ENCODE measurements at regions not wholly inside any gene's neighbourhood (a gene's known extent, or its start where the extent isn't known, plus 50 kb on each side); places are given as distances from the start of the nearest gene placed in this dataset.

DNA sequence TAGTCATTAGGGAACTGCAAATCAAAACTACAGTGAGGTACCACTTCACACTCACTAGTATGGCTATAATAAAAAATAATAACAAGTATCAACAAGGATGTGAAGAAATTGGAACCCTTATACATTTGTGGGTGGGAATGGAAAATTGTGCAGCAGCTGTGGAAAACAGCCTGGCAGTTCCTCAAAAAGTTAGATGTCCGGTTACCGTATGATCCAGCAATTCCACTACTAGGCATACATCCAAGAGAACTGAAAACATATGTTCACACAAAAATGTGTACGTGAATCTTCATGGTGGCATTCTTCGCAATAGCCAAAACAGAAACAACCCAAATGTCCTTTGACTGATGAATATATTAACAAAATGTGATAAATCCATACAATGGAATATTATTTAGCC is 187.9 kb upstream of the LYSMD4 start:
- Histone ChIP-seq H3K4me1 (peaks cover 4% of the 10 kb centered on the region), H3K79me2 (ENCODE audit: low read depth) (no peaks in the 10 kb centered on the region), H3K9ac (no peak overlapping the region), H3K4me2 (no peak overlapping the region), H3K4me3 (no peak overlapping the region), H3K9me3 (ENCODE audit: low read depth) (no peaks in the 10 kb centered on the region), H3K27me3 (peaks cover 51% of the 10 kb centered on the region), H3K36me3 (no peaks in the 10 kb centered on the region), H3F3A (ENCODE audit: low read depth) (peaks cover 15% of the 10 kb centered on the region), H3K27ac (no peak overlapping the region), H4K20me1 (ENCODE audit: low read depth) (no peaks in the 10 kb centered on the region), H2AFZ (replicated peaks) (no peak overlapping the region)
- TF ChIP-seq EZH2 (IDR thresholded peaks at IDR 0.05) (no peak), EZH2phosphoT487 (IDR thresholded peaks at IDR 0.05) (no peak)
- TF ChIP-seq, protein P1, sequence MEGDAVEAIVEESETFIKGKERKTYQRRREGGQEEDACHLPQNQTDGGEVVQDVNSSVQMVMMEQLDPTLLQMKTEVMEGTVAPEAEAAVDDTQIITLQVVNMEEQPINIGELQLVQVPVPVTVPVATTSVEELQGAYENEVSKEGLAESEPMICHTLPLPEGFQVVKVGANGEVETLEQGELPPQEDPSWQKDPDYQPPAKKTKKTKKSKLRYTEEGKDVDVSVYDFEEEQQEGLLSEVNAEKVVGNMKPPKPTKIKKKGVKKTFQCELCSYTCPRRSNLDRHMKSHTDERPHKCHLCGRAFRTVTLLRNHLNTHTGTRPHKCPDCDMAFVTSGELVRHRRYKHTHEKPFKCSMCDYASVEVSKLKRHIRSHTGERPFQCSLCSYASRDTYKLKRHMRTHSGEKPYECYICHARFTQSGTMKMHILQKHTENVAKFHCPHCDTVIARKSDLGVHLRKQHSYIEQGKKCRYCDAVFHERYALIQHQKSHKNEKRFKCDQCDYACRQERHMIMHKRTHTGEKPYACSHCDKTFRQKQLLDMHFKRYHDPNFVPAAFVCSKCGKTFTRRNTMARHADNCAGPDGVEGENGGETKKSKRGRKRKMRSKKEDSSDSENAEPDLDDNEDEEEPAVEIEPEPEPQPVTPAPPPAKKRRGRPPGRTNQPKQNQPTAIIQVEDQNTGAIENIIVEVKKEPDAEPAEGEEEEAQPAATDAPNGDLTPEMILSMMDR (IDR thresholded peaks at IDR 0.05): no peak
- H3K9me3 Mint-ChIP-seq: no peaks in the 10 kb centered on the region
- no peaks in the 10 kb centered on the region for H3K36me3 Mint-ChIP-seq
- H3K4me3 Mint-ChIP-seq: no peak overlapping the region
- peaks cover 17% of the 10 kb centered on the region for H3K4me1 Mint-ChIP-seq
- H3K27me3 Mint-ChIP-seq (ENCODE audit: insufficient read depth, low read depth): peaks cover 24% of the 10 kb centered on the region
- no peak overlapping the region for H3K27ac Mint-ChIP-seq
- DNase-seq (ENCODE audit: low spot score): no peak

DNA sequence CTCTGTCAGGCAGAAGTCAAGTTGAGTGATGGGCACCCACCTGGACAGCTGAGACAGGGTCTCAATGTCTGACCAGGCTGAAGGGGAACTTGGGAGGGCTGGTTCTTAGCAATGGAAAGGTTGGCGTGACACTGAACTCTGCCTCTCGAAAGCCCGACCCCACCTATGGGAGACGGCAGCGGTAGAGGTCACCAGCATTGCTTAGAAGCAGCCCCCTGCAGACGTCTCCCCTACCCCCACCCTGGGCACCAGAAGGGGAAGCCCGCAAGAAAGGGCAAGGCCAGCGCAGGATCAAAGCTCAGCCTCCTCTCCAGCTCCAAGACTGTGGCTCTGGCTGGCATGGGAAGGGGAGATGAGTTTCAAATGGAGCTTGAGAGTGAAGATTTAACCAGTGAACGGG is 184.8 kb upstream of the LYSMD4 start:
- H3K9me3 ChIP-seq (ENCODE audit: low read depth): no peaks in the 10 kb centered on the region
- H3F3A ChIP-seq (ENCODE audit: low read depth): no peaks in the 10 kb centered on the region
- DNase-seq (ENCODE audit: low spot score): no peak
- Mint-ChIP-seq H3K4me1 (peaks cover 12% of the 10 kb centered on the region), H3K27ac (no peak overlapping the region), H3K9me3 (no peaks in the 10 kb centered on the region), H3K27me3 (ENCODE audit: insufficient read depth, low read depth) (peaks cover 19% of the 10 kb centered on the region), H3K36me3 (no peaks in the 10 kb centered on the region), H3K4me3 (no peak overlapping the region)
- H2AFZ ChIP-seq (replicated peaks): no peak overlapping the region
- no peak overlapping the region for H3K4me2 ChIP-seq
- no peak overlapping the region for H3K9ac ChIP-seq
- TF ChIP-seq, protein P1 (IDR thresholded peaks at IDR 0.05): no peak
- TF ChIP-seq EZH2 (IDR thresholded peaks at IDR 0.05) (no peak), EZH2phosphoT487 (IDR thresholded peaks at IDR 0.05) (no peak)
- no peak overlapping the region for H3K4me3 ChIP-seq
- H3K27ac ChIP-seq: no peak overlapping the region
- peaks cover 22% of the 10 kb centered on the region for H3K27me3 ChIP-seq
- no peaks in the 10 kb centered on the region for H4K20me1 ChIP-seq (ENCODE audit: low read depth)
- peaks cover 4% of the 10 kb centered on the region for H3K4me1 ChIP-seq
- H3K36me3 ChIP-seq: no peaks in the 10 kb centered on the region
- no peaks in the 10 kb centered on the region for H3K79me2 ChIP-seq (ENCODE audit: low read depth)

DNA sequence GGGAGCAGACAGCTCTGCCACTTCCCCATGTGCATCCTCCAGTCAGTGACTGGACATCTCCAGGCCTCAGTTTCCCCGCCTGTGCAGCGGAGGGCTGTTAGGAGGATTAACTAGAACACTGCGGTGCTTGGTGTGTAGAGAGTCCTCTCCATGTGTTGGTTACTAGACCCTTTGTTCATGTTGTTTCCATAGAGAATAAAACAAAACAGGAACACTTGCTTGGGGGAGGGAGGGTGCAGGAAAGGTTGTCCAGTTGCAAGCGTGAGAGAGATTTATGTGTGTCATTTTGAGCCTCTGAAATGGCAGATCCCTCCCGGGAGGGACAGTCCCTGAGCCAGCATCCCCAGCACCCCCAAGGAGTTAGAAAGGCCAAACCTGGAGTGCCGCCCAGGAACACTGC is 184.0 kb upstream of the LYSMD4 start:
- no peaks in the 10 kb centered on the region for H3F3A ChIP-seq (ENCODE audit: low read depth)
- no peak overlapping the region for H3K27ac ChIP-seq
- no peaks in the 10 kb centered on the region for H3K9me3 Mint-ChIP-seq
- H2AFZ ChIP-seq (replicated peaks): no peak overlapping the region
- no peak overlapping the region for H3K4me3 Mint-ChIP-seq
- H3K9ac ChIP-seq: no peak overlapping the region
- H3K36me3 ChIP-seq: no peaks in the 10 kb centered on the region
- H3K27me3 Mint-ChIP-seq (ENCODE audit: insufficient read depth, low read depth): peaks cover 19% of the 10 kb centered on the region
- no peak overlapping the region for H3K27ac Mint-ChIP-seq
- no peaks in the 10 kb centered on the region for H3K9me3 ChIP-seq (ENCODE audit: low read depth)
- H4K20me1 ChIP-seq (ENCODE audit: low read depth): no peaks in the 10 kb centered on the region
- H3K36me3 Mint-ChIP-seq: no peaks in the 10 kb centered on the region
- peaks cover 12% of the 10 kb centered on the region for H3K4me1 Mint-ChIP-seq
- peaks cover 14% of the 10 kb centered on the region for H3K27me3 ChIP-seq
- DNase-seq (ENCODE audit: low spot score): no peak
- H3K4me1 ChIP-seq: peaks cover 4% of the 10 kb centered on the region
- no peaks in the 10 kb centered on the region for H3K79me2 ChIP-seq (ENCODE audit: low read depth)
- TF ChIP-seq EZH2phosphoT487 (IDR thresholded peaks at IDR 0.05) (no peak), EZH2 (IDR thresholded peaks at IDR 0.05) (no peak)
- TF ChIP-seq, protein P1 (IDR thresholded peaks at IDR 0.05): no peak
- H3K4me3 ChIP-seq: no peak overlapping the region
- H3K4me2 ChIP-seq: no peak overlapping the region

Measured in neural progenitor cell (in vitro differentiated cells).